Stimulated activated CD4-positive, alpha-beta T cell treated with anti-CD3 and anti-CD28 coated beads, Interleukin-2, amount 100 ng/mL, for 24 hours (primary cell): ENCODE measurements at regions not wholly inside any gene's neighbourhood (a gene's known extent, or its start where the extent isn't known, plus 50 kb on each side); places are given as distances from the start of the nearest gene placed in this dataset.
A peak's percentile ranks its signal among the peaks of the same experiment; 100 is the strongest.
"Not testable (repeated sequence)": the region's sequence is repeated elsewhere in the genome, so short reads cannot be mapped to it uniquely, and the experiment has no call there.

Experiments
- DNase-seq, 2 donors: peaks; one replicate each; pipeline ENCODE4 v3.0.0-alpha.2; 2020

DNA sequence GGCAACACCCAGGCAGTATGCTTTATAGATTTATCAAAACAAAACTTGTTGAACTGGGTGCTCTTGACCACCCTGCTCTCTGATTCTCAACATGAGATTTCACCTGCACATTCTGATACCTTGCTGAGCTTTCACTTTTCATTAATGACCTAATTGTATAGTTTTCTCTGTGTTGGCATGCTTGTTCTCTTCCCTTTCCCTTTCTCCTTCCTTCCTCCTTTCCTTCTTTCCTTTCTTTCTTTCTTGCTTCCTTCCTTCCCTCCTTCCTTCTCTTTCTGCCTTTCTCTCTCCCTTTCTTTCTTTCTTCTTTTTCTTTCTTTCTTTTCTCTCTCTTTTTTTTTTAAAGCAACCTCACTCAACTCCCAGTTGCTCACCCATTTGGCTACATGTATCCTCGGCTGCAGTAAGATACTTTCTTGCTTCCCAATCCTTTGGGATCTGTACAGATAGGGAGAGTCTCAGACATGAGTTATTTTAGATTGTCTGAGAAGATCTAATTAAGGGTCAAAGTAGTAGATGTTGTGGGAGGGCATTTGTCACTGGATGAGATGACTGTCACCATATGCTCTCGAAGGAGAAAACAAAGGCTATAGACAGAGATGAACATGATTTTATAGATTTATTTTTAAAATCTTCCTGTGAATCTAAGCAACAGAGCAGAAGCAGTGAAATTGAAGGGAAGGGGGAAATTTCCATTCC lies 458.0 kb downstream of the USP25 start:
- no peak for DNase-seq

DNA sequence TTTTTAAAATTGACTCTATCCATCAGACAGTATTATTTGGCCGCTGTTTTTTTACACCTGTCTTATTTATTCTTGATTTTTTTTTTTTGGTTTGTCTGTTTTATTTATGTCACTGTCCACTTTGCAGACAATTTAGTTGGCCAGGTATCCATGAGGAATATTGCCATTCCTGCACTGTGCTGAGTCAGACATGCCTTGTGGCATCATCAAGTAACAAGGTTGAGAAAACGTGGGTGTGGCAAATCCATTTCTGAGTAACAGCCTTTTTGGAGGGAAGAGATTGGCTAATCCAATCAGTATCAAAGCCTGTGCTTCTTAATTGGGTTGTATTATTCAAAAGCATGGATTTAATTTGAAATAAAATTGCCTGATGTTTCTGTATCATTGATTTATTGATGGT lies 463.1 kb downstream of the USP25 start:
- DNase-seq: no peak

DNA sequence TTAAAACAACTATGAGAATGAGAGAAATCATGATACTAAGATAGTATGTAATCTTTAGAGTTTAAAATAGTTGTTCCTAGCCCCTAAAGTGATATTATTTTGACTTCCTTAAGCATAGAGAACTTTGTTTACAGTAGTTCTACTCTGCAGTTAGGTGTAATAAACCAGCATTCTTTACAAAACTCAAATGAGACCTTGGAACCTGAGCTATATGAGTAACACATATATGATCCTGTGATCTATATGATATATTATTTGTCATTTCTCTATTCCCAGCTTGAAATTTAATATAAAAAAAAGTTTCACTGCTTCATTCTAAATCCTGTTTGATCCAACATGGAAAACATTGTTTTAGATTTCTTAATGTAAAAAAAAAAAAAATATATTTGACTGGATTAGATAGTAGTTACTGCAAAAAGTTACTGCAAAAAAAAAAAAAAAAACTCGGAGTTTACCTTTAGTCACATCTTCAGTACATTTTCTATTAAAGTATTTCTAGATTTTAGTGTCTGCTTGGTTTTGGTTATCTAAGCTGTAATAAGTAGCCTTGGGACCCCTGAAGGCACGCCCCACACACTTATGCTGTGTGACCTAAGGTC lies 463.8 kb downstream of the USP25 start:
- no peak for DNase-seq

DNA sequence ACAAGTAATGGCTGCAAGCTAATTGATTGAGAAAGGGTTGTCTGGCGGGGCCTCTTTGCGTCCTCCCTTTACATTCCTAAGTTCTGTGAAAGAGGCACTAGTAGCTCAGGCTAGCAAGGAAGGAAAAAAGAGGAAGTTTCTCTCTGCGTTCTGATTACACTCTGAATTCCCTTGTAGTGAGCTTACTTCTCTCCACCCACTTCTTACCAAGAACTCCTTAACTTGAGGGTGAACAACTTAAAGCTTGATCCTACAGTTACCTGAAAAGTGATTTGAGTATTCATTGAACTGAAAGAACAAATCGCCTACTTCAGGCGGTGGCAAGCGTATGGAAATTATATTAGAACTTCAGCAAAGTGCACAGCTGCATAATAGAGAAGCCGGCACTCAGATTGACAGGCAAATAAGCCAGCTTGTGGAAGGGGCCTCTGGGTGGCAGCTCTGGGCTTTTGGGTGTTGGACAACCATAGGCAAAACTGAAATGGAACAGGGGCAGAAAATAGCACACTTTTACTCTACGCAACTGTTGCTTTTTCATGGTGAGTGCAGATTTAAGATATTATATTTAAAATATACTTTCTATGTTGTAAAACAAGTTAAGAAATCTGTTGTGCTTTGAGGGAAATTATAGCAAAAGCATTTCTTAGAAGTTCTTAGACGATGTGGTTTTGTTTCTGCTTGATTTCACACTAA lies 464.5 kb downstream of the USP25 start:
- peak in 1 of 2 donors; percentile 2 for DNase-seq

DNA sequence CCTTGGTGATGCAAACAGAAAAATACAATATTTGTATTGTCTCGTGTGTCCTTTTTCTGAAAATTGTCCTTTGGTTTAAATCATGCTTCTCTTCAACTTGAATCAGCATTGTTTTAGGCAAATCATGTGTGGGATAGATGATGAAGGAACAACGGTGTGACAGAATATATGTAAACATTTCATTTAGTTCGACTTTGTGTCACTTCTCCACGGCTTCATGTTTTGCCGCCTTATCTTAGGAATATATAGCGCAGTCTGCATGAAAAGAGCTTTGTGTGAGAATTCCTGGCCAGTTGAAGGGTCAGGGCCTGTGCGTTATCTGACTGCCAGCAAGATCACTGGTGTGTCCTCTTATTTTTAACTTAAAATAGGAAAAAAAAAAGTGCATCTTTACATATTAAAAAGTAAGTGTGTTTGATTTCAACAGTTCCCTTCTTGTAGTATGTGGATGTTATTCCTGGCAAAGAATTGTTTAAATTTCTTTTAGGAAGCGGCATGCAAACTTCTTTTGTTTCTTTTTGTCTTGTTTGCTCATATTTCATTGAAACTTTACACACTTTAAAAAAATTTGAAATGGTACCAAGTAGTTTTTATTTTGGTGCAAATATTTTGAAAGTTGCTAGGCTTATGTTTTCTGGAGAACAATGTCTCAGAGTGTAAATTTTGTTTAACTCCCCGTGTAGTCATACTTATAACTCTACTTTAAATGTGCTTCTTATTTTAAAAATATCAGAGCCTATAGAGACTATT lies 465.2 kb downstream of the USP25 start:
- DNase-seq: no peak

DNA sequence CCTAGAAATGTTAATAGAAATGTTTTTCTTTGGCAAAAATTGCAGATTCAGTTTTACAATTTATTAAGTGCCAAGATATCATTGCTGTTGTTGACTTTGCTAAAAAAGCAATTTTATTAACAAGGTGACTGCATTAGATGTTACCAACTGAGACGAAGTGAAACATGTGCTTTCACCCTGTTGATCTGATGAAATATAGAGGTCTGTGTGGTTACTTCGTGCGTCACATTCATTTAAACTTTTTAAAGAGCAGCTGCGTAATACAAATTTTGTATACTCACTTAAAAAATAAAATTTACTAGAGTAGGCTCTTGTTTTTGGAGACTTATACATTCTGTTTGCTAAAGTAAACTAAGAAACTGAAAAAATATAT lies 465.7 kb downstream of the USP25 start:
- DNase-seq: no peak

DNA sequence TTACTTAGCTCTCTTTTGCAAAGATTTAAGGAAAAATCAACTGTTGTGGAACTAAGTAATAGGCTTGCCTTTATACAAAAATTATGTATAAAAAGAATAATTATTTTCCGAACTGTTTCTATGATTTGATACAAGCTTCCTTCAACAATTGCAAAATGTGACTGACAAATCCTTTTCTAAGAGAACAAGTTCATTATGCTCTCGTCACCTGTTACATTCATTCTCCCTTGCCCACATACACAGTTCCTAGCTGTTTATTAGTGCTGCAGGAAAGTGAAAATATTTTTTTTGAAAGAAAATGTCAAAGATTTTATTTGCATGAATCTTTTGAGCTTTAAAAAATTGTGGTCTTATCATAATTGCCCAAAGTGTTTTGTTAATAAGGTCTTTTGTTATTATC lies 466.2 kb downstream of the USP25 start:
- no peak for DNase-seq

DNA sequence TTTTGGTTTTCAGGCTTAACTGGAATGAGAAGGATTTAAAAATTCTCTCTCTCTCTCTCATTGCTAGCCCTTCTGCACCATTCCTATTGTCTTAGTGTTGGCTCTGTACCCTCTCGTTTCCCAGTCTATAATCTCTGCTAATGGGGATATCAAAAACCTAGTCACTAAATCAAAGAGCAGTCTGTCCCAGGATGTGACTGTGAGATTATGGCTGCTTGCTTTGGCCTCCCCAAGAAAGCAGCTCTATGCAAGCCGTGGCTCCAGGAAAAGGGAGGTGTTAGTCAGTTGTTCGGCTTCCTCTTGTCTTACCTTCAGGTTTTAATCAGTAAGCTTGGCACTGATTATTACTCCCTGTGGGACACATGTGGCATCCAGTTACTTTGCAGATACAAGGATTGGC lies 468.8 kb downstream of the USP25 start:
- no peak for DNase-seq

DNA sequence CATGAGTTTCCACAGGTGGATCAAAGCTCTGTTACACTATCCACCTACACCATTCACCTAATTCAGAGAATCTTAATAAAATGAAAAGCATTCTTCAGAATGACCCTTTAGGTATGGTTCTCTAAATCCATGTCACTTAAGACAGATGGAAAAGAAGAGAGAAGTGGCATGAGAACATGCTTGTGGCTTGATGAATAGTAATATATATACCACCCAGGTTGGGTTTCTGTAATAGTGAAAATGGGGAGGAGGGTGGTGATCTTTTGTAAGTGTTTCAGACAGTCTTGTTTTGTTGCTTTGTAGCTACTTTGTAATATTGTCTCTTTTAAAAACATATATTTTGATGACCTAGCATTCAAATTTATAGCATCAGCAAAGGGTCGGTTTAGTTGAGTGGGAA lies 469.8 kb downstream of the USP25 start:
- DNase-seq: no peak

DNA sequence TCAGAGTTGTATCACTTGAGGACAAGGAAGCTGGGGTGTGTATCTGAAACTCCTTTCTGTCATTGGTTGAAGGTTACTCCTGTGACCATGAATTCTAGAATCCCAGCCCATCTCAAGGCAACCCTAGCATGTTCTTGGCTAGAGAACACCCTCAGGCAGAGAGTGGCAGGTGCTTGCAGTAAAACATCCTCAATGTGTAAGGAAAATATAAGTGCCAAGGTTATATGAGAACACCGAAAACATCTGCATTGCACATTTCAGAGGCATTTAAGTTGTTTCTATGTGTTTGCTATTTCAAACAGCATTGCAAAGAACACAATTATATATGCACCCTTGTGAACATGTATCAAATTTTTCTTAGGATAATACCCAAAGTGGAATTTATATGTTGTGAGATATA lies 471.9 kb downstream of the USP25 start:
- DNase-seq: no peak

DNA sequence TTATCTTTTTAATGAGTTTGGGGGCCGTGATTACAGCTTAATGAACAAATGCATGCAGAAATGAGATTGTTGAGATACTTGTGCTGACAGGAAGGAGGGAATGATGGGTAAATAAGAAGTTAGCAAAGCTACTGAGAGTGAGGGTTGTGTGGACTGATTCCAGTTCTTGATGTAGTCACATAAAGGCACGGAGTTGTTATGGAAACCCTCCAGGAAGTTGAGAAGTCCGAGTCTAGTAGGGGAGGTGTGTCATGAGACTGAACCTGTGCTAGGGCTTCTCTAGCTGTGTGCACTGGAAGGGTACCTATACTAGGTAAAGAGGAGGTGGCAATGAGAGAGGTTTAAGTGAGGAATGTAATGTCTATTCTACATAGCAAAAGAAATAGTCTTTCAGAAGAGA lies 475.7 kb downstream of the USP25 start:
- no peak for DNase-seq

DNA sequence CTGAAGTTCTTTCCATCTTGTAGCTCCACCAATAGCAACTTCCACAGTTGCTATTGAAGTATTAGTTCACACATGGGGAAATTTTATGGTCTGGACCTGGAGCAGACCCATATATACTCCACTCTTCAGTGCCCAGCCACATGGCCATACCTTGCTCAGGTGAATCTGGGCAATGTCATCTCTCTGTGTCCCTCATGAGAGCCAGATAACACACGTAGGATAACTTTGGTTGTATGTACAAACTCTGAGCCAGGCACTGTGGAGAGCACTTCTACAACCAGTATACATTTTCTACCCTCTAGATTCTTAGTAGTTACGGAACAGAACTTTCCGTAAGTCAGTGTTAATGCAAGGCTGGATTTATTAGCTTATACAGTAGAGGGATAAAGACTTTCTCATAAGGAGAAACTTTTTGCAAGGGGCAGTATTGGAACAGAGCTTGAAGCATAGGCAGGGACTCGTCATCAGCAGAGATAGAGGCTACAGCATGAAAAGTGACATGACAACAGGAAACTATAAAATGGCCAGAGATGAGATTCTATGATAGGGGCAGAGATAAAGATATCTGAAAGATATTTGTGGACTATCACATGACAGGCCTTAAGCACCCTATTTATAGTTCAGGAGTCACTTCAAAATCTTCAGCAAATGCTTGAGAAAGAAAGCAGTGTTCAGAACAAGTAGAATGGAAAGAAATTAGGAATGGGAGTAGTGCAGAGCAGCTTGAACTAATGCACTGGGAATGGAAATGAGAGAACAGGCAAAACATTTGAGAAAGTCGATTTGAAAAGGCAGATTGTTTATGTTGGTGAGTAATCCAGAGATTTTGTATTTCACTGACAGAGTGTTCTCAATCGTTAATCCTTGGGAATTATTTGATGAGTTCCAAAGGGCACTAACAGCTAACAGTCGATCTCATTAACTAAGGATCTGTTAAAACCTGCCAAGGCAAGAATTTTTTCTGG lies 481.8 kb downstream of the USP25 start:
- no peak for DNase-seq

DNA sequence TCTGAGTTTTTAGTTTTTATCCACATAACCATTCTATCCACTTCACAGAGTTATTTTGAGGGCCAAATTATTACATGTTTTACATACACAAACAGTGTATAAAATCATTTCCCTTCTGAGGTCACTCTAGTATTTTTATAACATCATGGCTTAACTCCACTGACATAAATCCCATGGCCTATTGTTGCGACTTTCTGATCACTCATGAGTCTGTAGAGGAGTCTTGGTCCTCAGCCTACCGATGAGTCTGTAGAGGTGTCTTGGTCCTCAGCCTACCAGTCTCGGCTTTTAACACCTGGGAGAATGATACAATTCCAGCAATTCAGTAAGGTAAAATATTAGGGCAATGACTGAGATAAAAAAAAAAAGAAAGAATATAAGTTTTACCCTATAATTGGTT lies 483.7 kb downstream of the USP25 start:
- DNase-seq: no peak

DNA sequence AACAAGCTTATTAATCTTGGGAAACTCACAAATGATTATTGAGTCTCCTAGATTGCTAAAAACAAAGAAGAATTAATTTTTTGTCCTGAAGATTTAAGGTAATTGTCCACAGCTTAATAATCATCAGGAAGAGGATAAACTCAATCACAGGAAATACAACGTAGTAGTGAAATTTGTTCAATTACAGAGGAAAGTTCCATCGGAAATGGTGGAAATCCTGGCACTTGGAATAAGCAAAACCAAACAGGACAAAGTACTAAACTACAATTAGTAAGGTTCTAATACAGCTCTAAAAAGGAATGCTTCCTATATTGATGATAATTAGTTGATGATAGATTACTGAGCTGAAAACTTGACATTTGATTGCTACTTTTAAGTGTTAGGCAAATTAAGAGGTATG lies 485.4 kb downstream of the USP25 start:
- DNase-seq: no peak

DNA sequence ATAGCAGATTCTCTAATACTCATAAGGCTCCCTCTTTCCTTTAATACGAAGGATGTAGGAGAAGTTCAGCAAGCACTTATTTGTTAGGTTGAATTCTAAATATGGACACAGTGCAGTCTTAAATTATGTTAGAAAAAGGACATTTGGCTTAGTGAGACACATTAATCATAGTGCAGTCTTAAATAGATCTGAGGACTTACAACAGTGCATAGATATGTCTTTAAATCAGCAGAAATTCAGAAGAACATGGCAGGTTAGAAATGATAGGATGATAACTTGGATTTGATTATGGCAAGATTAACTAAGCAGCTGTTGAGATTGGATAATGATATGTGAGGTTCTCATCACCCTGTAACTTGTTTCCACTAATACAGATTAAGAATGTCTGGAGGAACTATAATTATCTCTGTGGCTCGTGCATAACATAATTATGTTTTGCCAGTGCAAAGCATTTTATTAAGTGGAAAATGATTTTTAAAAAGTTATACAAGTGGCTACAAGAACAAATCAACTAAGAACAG lies 485.9 kb downstream of the USP25 start:
- DNase-seq: no peak

DNA sequence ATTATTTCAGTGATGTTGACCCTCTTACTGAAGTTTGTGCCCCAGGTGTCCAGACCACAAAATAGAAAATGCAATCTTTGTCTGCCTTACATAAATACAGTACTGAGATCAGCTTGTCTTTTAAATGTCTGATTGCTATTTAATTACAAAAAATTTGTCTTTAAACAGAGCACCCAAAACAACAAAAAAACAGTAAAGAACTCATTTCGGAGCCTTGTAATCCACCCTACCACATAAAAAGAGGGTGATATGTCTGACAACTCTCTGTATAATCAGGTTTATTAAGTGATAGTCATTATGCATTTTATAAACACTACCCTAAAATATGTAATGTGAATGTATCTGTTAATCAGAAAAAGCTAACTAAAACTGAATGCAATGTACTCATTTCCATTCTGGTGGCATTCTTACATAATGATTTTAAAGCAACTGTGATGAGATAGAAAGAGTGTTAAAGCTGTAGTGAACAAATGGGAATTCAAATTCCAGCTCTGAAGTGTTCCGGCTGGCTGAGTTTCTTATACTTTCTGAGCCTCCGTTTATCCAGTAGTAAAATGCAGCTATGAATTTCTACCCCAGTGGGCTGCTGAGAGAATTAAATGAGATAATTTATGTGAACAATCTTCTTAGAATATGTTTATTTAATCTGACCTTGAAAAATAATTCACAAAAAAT lies 486.6 kb downstream of the USP25 start:
- no peak for DNase-seq

DNA sequence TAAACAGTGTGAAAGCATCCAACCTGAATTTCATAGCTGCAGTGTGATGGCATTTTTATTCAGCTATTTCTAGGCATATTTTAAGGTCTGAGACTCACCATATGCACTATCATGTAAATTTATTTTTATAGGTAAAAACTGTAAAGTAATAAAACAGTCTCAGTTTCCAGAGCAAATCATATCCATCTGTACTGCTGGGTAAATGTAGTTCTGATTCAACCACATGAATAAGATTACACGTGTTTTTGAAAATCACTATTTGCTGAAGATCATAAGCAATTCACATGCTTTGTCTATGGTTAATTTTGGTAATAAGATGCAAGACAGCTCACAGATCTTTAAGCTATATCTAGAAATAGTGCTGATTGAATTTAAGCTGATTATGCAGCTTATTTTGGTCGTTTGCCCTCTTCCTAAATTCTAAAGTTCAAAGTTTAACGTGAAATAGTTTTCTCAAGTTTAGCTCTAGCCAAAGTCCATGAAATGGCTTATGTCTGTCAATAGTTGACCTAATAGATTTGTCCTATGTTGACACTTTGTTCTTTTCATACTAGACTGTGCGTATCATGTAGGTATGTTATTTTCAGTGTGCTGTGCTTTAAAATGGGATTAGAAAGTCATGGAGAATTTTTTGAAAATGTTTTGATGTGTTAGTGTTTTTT lies 489.0 kb downstream of the USP25 start:
- no peak for DNase-seq

DNA sequence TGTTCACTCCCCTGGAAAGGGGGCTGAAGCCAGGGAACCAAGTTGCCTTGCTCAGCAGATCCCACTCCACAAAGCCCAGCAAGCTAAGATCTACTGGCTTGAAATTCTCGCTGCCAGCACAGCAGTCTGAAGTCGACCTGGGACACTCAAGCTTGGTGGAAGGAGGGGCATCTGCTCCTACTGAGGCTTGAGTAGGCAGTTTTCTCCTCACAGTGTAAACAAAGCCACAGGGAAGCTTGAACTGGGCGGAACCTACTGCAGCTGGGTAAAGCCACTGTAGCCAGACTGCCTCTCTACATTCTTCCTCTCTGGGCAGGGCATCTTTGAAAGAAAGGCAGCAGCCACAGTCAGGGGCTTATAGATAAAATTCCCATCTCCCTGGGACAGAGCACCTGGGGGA lies 495.0 kb downstream of the USP25 start:
- DNase-seq: not testable (repeated sequence)

DNA sequence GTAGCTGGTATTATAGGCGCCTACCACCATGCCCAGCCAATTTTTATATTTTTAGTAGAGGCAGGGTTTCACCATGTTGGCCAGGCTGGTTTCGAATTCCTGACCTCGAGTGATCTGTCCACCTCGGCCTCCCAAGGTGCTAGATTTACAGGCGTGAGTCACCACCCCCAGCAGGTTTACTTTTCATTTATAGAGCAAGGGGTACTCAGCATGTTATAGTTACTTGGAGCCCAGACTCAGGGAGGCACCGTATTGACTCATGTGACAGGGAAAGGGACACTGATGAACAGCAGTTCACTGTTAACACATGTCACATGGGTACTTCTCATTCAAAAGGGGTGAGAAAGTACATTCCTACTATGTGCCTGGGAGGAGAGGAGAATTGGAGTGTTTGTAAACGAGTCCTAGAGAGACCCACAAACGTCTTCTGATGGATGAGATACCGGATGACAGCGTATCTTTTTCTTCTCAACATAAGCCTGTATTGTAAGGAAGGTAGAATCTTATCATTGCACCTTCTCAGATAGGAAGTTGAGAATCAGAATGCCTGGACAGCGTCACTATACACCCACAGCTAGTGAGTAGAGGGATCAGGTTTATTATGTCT lies 510.0 kb downstream of the USP25 start:
- no peak for DNase-seq

DNA sequence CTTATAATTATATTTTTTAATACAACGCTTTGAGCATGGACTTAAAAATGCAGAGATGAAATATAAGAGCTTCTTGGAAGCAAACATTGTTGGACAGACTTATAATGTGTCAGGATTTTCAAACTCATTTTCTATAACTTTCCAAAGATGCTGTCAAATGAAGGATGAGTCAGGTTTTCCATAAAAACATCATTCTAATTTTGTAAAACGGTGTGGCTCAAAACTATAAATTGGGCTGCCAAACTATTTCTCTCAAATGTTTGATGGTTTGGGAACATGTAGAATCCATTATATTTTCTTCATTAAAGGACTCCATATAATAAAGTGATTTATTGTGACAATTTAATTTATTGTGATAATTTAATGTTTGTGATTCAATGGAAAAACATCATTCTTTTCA lies 511.2 kb downstream of the USP25 start:
- DNase-seq: no peak

DNA sequence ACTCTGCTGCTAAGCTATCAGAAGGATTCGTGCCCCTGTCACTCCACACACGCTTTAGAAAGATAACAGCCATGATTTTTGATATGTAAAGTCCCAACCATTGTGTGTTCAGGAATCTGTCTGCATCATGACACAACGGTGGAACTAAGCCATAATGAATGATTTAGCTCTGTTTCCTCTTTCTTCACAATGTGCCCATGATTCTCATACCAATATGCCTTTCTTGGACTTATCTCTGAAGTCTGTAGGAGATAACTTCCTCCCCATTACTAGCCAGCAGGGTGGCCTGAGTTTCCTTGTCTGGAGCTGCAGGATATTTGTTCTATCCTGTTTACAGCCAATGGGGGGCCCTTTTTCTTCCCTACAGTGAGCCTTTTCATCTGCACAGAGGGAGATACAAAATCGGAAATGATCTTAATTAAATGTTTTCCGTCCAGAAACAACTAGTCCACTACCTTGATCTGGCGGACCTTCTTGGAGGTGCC lies 511.7 kb downstream of the USP25 start:
- no peak for DNase-seq
